WERI-Rb-1 (cell line): ENCODE measurements at regions not wholly inside any gene's neighbourhood (a gene's known extent, or its start where the extent isn't known, plus 50 kb on each side); places are given as distances from the start of the nearest gene placed in this dataset.

Source experiments
- DNase-seq: peaks from one replicate; pipeline ENCODE4 v3.0.0-alpha.2; 2020
- H3K27ac ChIP-seq: fragments of 250-450 bp; sonication (Bioruptor Pico); 2 replicates; pipeline ENCODE4 v1.5.1; 2020; ENCODE audit warnings: mild to moderate bottlenecking, moderate library complexity
- H3K27me3 ChIP-seq: fragments of 250-450 bp; sonication (Bioruptor Pico); 2 replicates; pipeline ENCODE4 v1.5.1; 2021; ENCODE audit warnings: mild to moderate bottlenecking, low read depth, moderate library complexity; ENCODE audit not compliant: insufficient read depth, severe bottlenecking
- H3K36me3 ChIP-seq: fragments of 250-450 bp; sonication (Bioruptor Pico); 2 replicates; pipeline ENCODE4 v1.5.1; 2020; ENCODE audit warnings: mild to moderate bottlenecking, moderate library complexity
- H3K4me3 ChIP-seq: 2 replicates; pipeline ENCODE4 v1.5.1; 2011; ENCODE audit warnings: low read depth, mild to moderate bottlenecking, control low read depth, low read length
- H3K9me3 ChIP-seq: fragments of 250-450 bp; sonication (Bioruptor Pico); 2 replicates; pipeline ENCODE4 v1.5.1; 2021; ENCODE audit warnings: mild to moderate bottlenecking, moderate library complexity; ENCODE audit not compliant: severe bottlenecking
- CTCF ChIP-seq: IDR thresholded peaks from 2 replicates; pipeline ENCODE4 v1.5.1; 2011; ENCODE audit warnings: low read depth, mild to moderate bottlenecking, control low read depth, inconsistent platforms, low read length

- TF ChIP-seq CTCF: no peak
- H3K27ac ChIP-seq: no peak overlapping the region
- no peak for DNase-seq
- H3K9me3 ChIP-seq: no peaks in the 10 kb centered on the region
- no peak overlapping the region for H3K4me3 ChIP-seq
- no peaks in the 10 kb centered on the region for H3K27me3 ChIP-seq
- H3K36me3 ChIP-seq: no peaks in the 10 kb centered on the region
Observed at GRCh38 chr5:101976933-101977332, 319.2 kb downstream of the SLCO4C1 start.

- H3K9me3 ChIP-seq: no peaks in the 10 kb centered on the region
- no peaks in the 10 kb centered on the region for H3K27me3 ChIP-seq
- no peaks in the 10 kb centered on the region for H3K36me3 ChIP-seq
- no peak for DNase-seq
- no peak overlapping the region for H3K27ac ChIP-seq
- H3K4me3 ChIP-seq: no peak overlapping the region
- TF ChIP-seq CTCF: no peak
Observed at GRCh38 chr5:101969742-101970141, 326.3 kb downstream of the SLCO4C1 start.

GRCh38 chr5:101966476-101966875 is 329.6 kb downstream of the SLCO4C1 start:
- Histone ChIP-seq H3K27me3 (no peaks in the 10 kb centered on the region), H3K27ac (no peak overlapping the region), H3K4me3 (no peak overlapping the region), H3K9me3 (no peaks in the 10 kb centered on the region), H3K36me3 (no peaks in the 10 kb centered on the region)
- TF ChIP-seq CTCF: no peak
- DNase-seq: no peak

- H3K4me3 ChIP-seq: no peak overlapping the region
- no peaks in the 10 kb centered on the region for H3K36me3 ChIP-seq
- H3K9me3 ChIP-seq: no peaks in the 10 kb centered on the region
- H3K27ac ChIP-seq: no peak overlapping the region
- DNase-seq: no peak
- no peaks in the 10 kb centered on the region for H3K27me3 ChIP-seq
- no peak for TF ChIP-seq CTCF
Observed at GRCh38 chr5:101955891-101956290, 340.2 kb downstream of the SLCO4C1 start.

- no peaks in the 10 kb centered on the region for H3K36me3 ChIP-seq
- H3K27me3 ChIP-seq: no peaks in the 10 kb centered on the region
- H3K4me3 ChIP-seq: no peak overlapping the region
- DNase-seq: no peak
- TF ChIP-seq CTCF: no peak
- no peaks in the 10 kb centered on the region for H3K9me3 ChIP-seq
- H3K27ac ChIP-seq: no peak overlapping the region
Observed at GRCh38 chr5:101950019-101950418, 346.1 kb downstream of the SLCO4C1 start.

- H3K27me3 ChIP-seq: no peaks in the 10 kb centered on the region
- TF ChIP-seq CTCF: no peak
- H3K36me3 ChIP-seq: no peaks in the 10 kb centered on the region
- DNase-seq: no peak
- H3K27ac ChIP-seq: no peak overlapping the region
- H3K9me3 ChIP-seq: no peaks in the 10 kb centered on the region
- no peak overlapping the region for H3K4me3 ChIP-seq
Observed at GRCh38 chr5:101948615-101949014, 347.5 kb downstream of the SLCO4C1 start.
